ENCODE measurements at regions not wholly inside any gene's neighbourhood (a gene's known extent, or its start where the extent isn't known, plus 50 kb on each side); places are given as distances from the start of the nearest gene placed in this dataset.

DNA sequence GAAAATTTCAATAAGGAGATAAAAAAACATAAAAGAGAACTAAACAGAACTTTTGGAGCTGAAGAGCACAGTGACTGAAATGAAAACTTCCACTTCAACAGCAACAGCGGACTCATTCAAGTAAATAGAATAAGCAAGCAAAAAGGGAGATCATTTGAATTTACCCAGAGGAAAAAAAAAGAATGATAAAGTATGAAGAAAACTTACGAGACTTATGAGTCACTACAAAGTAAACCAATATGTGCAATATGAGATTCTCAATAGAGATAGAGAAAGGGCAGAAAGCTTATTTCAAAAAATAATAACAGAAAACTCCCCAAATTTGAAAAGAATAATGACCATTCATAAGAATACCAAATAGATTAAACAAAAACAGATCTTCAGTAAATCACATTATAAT is 1605.7 kb upstream of the CDH6 start:
- TF ChIP-seq GATA2 (IDR thresholded peaks at IDR 0.05; ENCODE audit: low read depth, low read length) (no peak), GATA3 (IDR thresholded peaks at IDR 0.05; ENCODE audit: low read depth, low read length) (no peak)
